Endodermal cell (in vitro differentiated cells): ENCODE measurements at regions not wholly inside any gene's neighbourhood (a gene's known extent, or its start where the extent isn't known, plus 50 kb on each side); places are given as distances from the start of the nearest gene placed in this dataset.

Experiments
- DNase-seq: peaks from one replicate; pipeline ENCODE4 v3.0.0-alpha.2; 2017
- H3K27ac ChIP-seq: 2 replicates; pipeline ENCODE4 v1.5.1; 2013; ENCODE audit warnings: mild to moderate bottlenecking, low read depth, low read length, moderate library complexity
- H3K27me3 ChIP-seq: 2 replicates; pipeline ENCODE4 v1.6.1; 2013; ENCODE audit warnings: mild to moderate bottlenecking, low read length, moderate library complexity; ENCODE audit not compliant: insufficient read depth, control insufficient read depth, poor library complexity, severe bottlenecking
- H3K36me3 ChIP-seq: 2 replicates; pipeline ENCODE4 v1.7.0; 2013; ENCODE audit warnings: mild to moderate bottlenecking, low read length, moderate library complexity; ENCODE audit not compliant: control insufficient read depth, insufficient read depth
- H3K4me1 ChIP-seq: one replicate; pipeline ENCODE4 v1.7.0; 2013; ENCODE audit warnings: low read length; ENCODE audit not compliant: control insufficient read depth, insufficient read depth
- H3K4me3 ChIP-seq: 2 replicates; pipeline ENCODE4 v1.5.1; 2013; ENCODE audit warnings: mild to moderate bottlenecking, low read length, moderate library complexity
- H3K9ac ChIP-seq: 2 replicates; pipeline ENCODE4 v1.6.1; 2013; ENCODE audit warnings: mild to moderate bottlenecking, low read length, moderate library complexity; ENCODE audit not compliant: poor library complexity, severe bottlenecking; ENCODE audit errors: extremely low read depth
- H3K9me3 ChIP-seq: 2 replicates; pipeline ENCODE4 v1.6.1; 2013; ENCODE audit warnings: mild to moderate bottlenecking, low read length, moderate library complexity; ENCODE audit not compliant: control insufficient read depth
- H3K27ac Mint-ChIP-seq: 2 replicates; pipeline ENCODE4 v1.8.0; 2020; ENCODE audit warnings: mixed read lengths
- H3K27me3 Mint-ChIP-seq: 2 replicates; pipeline ENCODE4 v1.8.0; 2021; ENCODE audit warnings: mild to moderate bottlenecking, mixed read lengths; ENCODE audit not compliant: insufficient read depth
- H3K36me3 Mint-ChIP-seq: 2 replicates; pipeline ENCODE4 v1.8.0; 2020; ENCODE audit warnings: low read depth, mixed read lengths
- H3K4me1 Mint-ChIP-seq: 2 replicates; pipeline ENCODE4 v1.8.0; 2020; ENCODE audit warnings: mixed read lengths
- H3K4me3 Mint-ChIP-seq: 2 replicates; pipeline ENCODE4 v1.8.0; 2020; ENCODE audit warnings: mild to moderate bottlenecking, moderate library complexity, mixed read lengths
- H3K9me3 Mint-ChIP-seq: 2 replicates; pipeline ENCODE4 v1.8.0; 2020; ENCODE audit warnings: mild to moderate bottlenecking, mixed read lengths
- CTCF ChIP-seq: fragments of 200-600 bp; sonication (generic); conservative IDR thresholded peaks from 2 replicates; pipeline ENCODE4 v1.5.0; 2021; ENCODE audit warnings: antibody characterized with exemption, mild to moderate bottlenecking
- WGBS, 2 experiments: methylation state at CpG; one replicate each; pipeline versions ENCODE4 v1.1.5 to v1.1.7; 2013; ENCODE audit warnings: missing lambda C conversion rate in 2 of 2, mixed read lengths in 1 of 2; ENCODE audit not compliant: insufficient coverage in 1 of 2, insufficient read length in 1 of 2; 5-methylcytosine and 5-hydroxymethylcytosine counted together

- Histone ChIP-seq H3K36me3 (no peaks in the 10 kb centered on the region), H3K4me1 (no peaks in the 10 kb centered on the region), H3K9ac (no peak overlapping the region), H3K27me3 (no peaks in the 10 kb centered on the region), H3K27ac (no peak overlapping the region), H3K9me3 (no peaks in the 10 kb centered on the region), H3K4me3 (no peak overlapping the region)
- no peaks in the 10 kb centered on the region for H3K27me3 Mint-ChIP-seq
- no peaks in the 10 kb centered on the region for H3K36me3 Mint-ChIP-seq
- no peak overlapping the region for H3K27ac Mint-ChIP-seq
- H3K4me3 Mint-ChIP-seq = no peak overlapping the region
- H3K4me1 Mint-ChIP-seq = no peaks in the 10 kb centered on the region
- no peak for DNase-seq
- no peak for TF ChIP-seq CTCF
- no peaks in the 10 kb centered on the region for H3K9me3 Mint-ChIP-seq
- 100% methylated on average over 1 of the region's 2 CpGs; no CpG with 5 or more reads in 1 of the 2 experiments for WGBS, 2 experiments
Measured at GRCh38 chrY:19130569-19131358, 357.2 kb upstream of the HSFY2 start.

- TF ChIP-seq CTCF = no peak
- H3K27ac Mint-ChIP-seq = no peak overlapping the region
- no peaks in the 10 kb centered on the region for H3K9me3 Mint-ChIP-seq
- no peaks in the 10 kb centered on the region for H3K4me1 Mint-ChIP-seq
- H3K9ac ChIP-seq = no peak overlapping the region
- no peak overlapping the region for H3K4me3 ChIP-seq
- no peak overlapping the region for H3K27ac ChIP-seq
- H3K4me1 ChIP-seq = no peaks in the 10 kb centered on the region
- no peaks in the 10 kb centered on the region for H3K27me3 Mint-ChIP-seq
- 100% methylated on average over 1 of the region's 1 CpG for WGBS, 2 experiments
- no peaks in the 10 kb centered on the region for H3K36me3 ChIP-seq
- no peak overlapping the region for H3K4me3 Mint-ChIP-seq
- no peaks in the 10 kb centered on the region for H3K27me3 ChIP-seq
- no peaks in the 10 kb centered on the region for H3K36me3 Mint-ChIP-seq
- no peak for DNase-seq
- no peaks in the 10 kb centered on the region for H3K9me3 ChIP-seq
Measured at GRCh38 chrY:19126889-19127288, 353.4 kb upstream of the HSFY2 start.

- 94% methylated on average over 2 of the region's 2 CpGs; no CpG with 5 or more reads in 1 of the 2 experiments for WGBS, 2 experiments
- Mint-ChIP-seq H3K27me3 (no peaks in the 10 kb centered on the region), H3K9me3 (no peaks in the 10 kb centered on the region), H3K36me3 (no peaks in the 10 kb centered on the region), H3K4me1 (no peaks in the 10 kb centered on the region), H3K27ac (no peak overlapping the region), H3K4me3 (no peak overlapping the region)
- no peak overlapping the region for H3K27ac ChIP-seq
- no peak for TF ChIP-seq CTCF
- H3K9me3 ChIP-seq = no peaks in the 10 kb centered on the region
- H3K27me3 ChIP-seq = no peaks in the 10 kb centered on the region
- no peak overlapping the region for H3K4me3 ChIP-seq
- no peaks in the 10 kb centered on the region for H3K4me1 ChIP-seq
- DNase-seq = no peak
- H3K36me3 ChIP-seq = no peaks in the 10 kb centered on the region
- no peak overlapping the region for H3K9ac ChIP-seq
Measured at GRCh38 chrY:19124609-19125008, 351.1 kb upstream of the HSFY2 start.
